ENCODE measurements at regions not wholly inside any gene's neighbourhood (a gene's known extent, or its start where the extent isn't known, plus 50 kb on each side); places are given as distances from the start of the nearest gene placed in this dataset.

DNA sequence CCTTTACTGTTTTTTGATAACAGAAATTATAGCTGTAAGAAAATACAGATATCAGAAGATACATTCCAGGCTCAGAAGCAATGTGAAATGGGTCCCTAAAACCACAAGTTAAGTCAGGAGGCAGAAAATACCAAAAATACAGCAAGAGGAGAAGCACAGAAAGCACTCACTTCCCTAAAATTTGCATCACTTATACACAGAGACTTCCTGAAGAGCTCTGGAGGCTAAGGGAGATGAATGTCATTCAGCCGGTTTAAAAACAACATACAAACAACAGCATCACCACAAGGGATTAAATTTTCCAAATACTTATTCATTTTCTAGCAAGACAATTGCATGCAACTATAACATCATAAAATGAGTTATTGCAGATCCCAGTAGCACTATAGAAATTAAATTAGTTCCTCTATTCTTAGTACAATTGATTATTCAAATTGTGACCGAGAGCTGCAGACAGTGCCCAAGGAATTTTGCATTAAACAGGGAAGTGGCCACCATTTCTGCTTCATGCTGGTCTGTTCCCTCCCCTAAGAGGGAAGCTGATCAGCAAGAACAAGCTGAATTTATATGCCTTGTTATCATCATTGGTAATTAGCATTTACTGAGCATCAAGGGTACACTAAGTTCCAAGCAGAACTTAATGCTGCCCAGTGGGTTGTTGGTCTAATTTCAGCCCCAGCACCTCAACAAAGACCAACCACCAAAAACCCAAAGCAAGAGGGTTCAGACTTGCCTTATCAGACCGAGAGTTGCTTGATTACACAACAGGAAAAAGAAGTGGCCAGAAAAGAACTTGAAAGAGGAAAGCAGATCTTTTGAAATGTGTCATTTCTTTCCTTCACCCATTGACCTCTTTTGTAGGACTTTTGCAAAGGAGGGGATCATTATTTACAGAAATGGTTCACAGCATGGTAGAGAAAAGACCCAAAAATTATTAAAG, 140.7 kb downstream of the KCTD12 start:
- peak; percentile 11 for DNase-seq

DNA sequence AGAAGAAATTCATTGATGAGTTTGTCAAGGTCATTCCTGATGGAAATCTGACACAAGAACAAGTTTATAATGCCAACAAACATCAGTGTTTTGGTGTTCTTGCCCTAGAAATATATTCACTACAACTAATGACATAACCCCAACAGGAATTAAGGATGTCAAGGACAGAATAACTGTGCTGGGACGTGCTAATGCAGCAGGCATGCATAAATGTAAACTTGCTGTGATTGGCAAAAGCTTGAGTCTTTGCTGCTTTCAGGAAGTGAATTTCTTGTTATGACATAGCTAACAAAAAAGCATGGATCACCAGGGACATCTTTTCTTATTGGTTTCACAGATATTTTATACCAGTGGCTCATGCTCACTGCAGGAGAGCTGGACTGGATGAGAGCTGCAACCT, 144.6 kb downstream of the KCTD12 start:
- DNase-seq, result no peak

DNA sequence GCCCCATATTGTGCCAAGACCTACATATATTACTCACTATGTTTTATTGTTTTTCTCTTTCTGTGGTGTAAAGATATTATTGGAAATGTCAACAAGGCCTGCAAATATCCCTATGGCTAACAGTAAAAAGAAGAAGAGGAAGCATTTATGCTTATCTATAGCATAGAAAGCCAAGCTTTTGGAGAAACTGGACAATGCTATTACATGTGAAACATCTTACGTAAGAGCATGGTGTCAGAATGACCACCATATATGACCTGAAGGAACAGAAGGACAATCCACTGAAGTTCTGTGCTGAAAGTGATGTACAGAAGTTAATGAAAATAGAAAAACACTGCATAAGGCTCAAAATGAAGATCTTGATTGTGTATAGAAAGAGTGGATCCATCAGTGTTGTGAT, 145.2 kb downstream of the KCTD12 start:
- DNase-seq, result no peak

DNA sequence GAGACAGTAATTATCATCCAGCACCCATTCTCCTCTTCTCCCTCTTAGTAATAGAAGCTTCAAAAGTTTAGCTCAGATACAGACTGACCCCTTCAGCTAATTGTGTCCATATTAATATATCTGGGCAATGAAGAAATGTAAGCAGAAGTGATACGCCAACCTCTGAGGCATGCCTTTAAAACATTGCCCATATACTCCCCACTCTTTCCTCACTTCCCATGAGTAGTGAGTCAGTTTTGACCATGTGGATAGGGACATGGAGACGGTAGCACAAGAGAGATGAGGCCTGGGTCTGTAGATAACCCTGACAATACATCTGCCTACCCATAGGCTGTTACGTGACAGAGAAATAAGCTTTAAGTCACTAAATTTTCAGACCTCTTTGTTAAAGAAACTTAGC, 147.6 kb downstream of the KCTD12 start:
- DNase-seq, result no peak

DNA sequence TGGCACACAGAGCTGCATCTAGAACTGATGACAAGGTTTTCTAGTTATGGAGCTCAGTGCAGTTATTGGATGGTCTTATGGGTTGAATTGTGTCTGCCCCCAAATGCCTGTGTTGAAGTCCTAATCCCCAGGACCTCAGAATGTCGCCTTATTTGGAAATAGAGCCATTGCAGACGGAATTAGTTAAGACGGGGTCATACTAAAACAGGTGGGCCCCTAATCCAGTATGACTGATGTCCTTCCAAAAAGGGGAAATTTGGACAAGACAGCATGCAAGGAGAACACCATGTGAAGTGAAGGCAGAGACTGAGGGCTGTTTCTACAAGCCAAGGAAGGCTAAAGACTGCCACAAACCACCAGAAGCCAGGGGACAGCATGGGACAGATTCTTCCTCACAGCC, 148.7 kb downstream of the KCTD12 start:
- no peak for DNase-seq

DNA sequence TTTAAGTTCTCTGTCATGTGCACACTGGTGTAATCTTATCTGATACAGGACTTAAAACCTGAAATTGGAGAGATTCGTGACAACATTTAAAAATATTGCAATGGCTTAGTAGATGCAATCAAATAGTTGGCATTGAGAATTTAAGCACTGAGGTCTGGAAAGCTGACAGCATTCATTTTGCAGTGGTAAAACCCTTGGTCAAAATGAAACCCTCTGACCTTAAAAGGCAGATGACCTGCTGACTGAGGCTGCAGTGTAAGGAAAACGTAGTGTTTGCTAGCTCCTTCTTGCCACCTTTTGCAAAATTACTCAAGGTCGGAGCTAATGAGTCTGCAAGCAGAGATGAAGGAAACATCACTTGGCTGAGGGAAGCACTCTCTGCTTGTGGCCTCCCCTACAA, 150.6 kb downstream of the KCTD12 start:
- DNase-seq, result no peak

DNA sequence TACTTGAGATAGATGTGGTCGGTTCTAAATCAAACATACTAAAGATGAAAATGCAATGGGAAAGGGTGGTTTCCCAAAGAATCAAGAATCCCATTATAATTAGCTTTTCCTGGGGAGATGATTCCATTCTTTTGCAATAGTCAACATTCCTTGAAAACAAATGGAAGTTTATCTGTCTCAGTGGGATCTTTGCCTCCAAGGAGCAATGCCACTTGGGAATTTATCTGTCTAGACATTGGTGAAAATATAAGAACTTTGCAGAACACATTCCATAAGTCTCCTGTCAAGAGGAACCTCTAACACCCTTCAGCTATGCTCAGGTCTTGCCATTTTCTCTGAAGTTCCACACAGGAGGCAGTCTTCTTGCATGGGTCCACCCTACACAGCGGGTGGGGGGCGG, 152.5 kb downstream of the KCTD12 start:
- no peak for DNase-seq

DNA sequence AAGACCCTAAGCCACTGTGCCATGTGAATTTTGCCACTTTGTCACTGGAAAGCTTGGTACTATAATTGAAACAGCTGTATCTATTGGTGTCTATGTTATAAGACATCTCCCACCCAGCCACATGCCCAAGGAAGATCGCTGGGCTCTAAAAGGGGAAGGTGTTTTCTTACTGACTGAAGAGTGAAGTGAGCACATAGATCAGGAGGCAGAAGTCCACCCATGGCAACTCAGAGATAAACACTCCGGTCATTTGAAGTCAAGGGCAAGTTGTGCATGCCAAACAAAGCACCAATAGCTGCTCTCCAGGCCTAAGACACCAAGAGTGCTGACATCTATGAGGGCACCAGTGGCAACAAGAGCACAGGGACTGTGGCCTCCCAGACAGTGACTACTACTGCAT, 153.8 kb downstream of the KCTD12 start:
- DNase-seq, result no peak

DNA sequence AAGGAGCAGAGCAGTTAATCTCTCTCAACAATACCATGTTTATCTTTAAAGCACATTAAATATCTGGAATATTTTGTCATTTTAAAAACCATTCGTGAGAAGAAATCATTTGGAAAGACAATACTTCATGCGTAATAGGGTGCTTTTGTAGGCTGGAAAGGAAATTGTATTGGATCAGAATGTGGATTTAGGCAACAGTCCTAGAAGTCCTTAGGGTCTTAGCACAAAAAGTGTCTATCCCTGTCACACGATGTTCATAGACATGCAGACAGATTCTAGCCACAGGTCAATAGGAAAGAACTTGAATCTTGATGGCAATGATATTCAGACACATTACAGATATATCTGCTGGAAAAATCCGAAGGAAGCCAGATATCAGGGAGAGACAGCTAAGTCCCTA, 156.0 kb downstream of the KCTD12 start:
- DNase-seq, result no peak

DNA sequence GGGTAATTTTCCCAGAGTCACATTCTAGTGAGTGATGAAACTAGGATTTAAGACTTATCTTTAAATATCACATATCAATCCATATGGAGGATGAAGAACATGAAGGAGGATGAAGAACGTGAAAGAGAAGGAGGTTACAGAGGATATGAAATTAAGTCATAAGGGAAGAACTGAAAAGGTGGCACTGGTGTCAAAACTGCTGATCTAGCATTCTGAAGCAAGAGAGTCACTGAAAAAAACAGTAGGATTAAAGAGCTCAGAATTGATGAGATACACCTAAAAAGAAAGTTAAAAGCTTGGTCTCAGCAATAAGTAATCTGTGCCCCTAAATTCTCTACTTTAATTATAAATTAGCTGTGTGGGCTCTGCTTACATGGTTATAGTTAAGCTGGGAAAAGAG, 156.5 kb downstream of the KCTD12 start:
- no peak for DNase-seq

DNA sequence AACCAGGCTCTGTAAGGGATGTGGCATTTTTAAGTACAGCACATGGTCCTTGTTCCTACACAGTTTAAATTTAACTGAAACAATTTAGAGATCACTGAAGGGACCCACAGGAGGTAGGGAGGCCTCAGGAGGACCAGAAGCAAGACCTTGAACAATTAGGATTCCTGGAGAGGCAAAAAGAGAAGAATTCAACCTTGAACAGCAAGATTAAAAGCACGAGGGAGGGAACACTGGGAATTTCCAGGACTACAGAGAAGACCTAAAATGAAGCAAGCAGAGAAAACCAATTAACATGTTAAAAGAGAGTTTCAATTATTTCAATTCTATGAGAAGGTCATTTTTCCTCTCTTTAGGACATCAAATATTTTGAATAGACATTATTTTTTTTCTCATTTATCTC, 160.3 kb downstream of the KCTD12 start:
- DNase-seq, result no peak

DNA sequence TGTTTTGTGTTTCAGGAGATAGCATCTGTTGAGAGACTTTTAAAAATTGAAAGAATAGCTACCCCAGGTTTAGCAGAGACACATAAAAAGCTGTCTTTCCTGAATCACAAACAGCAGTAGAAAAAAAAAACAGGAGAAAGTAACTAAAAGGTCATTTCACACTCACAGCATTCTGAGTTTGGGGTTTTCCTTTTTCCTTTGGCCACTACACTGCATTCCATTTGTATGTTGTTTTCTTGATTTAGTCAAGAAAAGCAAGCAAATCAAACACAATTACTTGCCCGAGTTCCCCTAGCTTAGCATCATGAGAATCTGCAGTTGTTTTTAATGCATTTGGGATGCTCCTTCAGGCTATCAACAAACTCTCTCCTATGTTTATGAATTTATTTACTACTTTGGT, 161.0 kb downstream of the KCTD12 start:
- DNase-seq, result no peak

DNA sequence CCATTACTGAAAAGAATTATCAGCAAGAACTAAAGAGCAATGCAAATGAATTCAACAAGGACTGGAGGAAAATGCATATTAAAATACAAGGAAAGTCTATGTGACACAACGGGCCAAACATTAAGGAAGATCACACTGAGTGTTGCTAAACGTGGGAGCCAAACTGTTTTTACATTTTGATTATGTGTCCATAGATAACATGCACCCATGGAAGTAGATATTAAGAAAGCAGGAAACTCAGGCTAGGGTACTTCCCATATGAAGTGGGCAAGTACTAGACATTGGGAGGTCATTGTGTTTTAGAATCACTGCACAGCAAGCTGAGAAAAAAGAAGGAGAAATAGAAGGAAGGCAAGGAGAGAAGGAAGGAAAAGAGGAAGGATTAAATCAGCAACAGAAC, 161.8 kb downstream of the KCTD12 start:
- DNase-seq, result no peak

DNA sequence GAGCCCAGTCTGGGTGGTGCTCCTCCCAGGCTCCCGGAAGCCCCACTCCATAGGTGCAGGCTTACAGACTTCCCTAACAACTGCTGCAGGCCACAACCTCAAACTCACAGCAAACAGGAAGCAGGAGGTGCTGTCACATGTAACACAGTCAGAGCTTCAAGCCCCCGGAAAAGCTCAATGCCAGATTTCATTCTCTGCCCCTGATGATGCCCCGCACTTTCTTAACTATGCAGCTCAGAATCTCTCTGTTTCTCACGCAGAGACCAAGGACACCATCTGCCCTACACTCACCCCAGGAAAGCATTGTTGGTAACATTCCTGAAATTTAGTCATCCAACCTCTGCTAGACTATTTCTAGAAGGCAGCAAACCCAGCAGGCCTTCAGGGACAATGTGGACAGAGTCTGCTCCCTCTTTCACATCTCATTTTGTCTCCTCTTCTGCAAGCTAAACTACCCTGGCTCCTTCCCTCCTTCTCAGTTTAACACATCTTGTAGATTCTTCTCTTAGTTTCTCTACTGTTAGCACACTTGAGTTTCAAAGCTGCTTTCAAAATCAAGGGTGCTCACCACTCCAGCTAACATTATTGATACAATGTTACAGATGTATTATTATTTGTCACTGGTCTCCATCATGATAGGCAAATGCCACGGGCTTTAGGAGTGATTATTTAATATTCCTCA, 162.5 kb downstream of the KCTD12 start:
- DNase-seq, result no peak

DNA sequence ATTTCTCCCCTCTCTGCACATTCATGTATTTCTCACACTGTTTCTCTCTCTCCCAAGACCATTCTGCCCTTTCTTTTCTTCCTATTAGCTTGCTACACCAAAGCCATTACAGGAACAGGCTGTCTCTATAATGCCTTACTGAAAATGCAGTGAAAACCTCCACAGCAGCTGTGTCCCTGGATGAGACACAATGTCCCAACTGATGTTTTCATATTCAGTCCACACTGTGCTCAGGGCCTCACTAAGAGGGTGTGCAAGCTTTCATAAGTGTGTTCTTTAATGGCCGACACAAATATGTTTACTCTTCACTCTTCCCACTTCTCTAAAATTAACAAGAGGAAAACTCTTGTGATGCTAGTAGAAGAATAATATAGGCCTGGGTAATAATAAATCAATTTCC, 163.4 kb downstream of the KCTD12 start:
- DNase-seq, result no peak

DNA sequence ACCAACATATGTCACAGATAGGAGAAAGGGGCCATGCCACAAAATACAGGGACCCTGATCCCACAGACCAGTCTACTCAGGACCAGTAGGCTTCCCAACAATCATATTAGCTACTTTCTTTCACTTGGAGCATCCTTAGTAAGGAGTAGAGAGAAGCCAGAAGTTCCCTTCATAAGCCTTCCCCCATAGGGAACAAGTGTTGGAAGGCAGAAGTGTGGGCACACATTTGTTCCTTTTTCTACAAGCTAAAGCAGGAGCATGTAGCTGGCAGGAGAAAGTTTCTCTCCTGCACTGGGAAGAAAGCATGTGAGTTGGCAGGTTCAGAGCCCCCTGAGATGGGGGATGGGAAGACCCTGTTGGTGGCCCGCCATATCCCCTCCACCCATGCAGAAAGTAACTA, 165.4 kb downstream of the KCTD12 start:
- DNase-seq, result no peak

DNA sequence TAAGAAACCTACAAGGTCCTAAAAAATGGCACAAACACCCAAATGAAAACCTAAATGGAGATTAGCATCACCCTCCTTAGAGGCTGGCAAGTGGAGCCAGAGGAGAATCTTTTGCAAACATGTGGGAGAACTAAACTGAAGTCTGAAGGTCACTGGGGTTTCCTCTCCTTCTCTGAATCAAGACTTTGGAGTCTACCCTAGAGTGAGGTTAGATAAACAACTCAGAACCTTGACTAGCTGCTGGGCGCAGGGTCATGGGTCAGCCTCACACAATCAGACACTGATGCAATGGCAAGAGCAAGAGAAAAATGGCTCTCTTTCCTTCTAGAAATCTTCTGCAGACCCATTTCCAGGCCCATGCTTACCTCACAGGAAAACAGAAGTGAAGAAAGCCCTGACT, 165.8 kb downstream of the KCTD12 start:
- DNase-seq, result no peak

DNA sequence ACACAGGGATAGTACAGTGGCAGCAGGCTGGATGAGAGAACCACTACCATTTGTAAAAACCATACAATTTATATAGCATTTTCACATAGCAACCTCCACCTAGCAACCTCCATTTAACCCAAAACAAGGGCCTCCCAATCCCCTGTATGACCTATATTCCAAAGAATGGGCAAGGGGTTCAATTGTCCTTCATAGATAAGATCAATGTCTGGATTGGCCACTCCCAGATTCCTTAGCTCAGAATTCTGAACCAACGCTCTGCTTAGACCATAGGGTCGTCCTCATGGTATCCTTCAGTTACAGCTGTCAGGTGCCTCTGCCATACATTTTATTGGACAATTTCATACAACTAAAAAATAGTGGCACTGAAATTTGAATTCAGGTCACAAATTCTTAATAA, 166.2 kb downstream of the KCTD12 start:
- DNase-seq, result no peak

DNA sequence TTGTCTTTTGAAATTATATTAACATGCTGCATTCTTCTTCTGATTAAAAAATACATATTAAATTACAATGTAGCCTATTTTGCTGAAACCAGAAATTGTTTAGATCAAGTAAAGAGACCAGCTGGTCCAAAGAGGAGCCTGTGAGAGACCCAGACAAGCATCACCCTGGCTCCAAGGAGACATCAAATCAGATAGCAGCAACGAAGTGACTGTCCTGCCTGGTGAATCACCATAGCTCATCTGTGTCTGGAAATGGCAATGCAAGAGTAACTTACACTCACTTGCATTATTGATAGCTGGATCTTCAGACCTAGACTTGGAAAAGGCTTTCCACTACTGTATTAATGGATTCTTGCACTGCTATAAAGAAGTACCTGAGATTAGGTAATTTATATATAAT, 169.1 kb downstream of the KCTD12 start:
- no peak for DNase-seq

DNA sequence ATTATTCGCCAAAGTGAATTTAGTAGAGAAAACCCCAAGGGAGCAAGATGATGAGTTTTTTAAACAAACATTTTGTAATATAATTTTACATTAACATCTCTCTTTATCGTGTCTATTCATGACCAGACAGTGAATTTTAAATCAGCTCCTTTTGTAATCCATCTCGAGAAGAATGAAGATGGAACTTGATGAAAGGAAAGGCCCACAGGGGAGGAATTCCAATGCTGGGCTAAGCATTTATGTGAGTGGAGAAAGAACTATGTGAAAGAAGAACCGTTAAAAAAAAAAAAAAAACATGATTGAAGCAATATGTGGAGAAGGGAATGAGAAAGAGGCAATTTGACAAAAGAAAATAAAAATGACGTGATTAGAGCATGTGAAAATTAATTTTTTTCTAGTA, 170.6 kb downstream of the KCTD12 start:
- DNase-seq, result no peak

DNA sequence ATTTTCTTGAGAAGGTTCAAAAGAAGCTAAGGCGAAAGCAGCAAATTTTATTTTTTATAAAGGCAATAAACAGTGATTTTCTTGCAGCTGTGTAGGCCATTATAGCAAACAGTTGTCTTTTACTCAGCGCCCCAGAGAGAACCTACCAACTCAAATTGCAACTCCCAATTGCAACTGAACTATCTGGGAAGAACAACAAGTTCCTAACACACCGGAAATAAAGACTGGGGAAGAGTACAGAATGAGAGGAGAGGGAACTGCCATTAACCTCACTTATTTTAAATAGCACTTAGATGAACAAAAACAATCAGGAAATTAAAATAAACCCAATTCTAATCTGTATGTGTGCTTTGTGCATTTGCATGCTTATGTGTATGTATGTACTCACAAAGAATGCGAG, 171.1 kb downstream of the KCTD12 start:
- no peak for DNase-seq

DNA sequence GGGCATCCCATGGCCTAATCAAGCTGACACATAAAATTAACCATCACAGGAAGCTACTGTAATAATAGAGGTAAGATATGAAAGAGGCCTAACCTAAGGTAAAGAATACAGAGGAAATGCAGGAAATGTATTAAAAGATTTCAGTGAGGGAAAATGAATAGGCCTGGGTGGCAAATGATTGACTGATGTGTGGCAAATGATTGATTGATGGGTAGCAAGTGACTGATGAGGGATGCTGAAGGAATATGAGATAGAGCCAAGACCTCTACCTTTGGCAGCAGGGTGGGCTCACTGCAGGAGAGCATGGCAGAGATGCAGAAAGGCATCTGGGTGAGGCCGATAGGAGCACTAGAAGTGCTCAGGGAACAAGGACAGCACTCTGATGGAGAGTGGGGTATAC, 172.9 kb downstream of the KCTD12 start:
- no peak for DNase-seq

DNA sequence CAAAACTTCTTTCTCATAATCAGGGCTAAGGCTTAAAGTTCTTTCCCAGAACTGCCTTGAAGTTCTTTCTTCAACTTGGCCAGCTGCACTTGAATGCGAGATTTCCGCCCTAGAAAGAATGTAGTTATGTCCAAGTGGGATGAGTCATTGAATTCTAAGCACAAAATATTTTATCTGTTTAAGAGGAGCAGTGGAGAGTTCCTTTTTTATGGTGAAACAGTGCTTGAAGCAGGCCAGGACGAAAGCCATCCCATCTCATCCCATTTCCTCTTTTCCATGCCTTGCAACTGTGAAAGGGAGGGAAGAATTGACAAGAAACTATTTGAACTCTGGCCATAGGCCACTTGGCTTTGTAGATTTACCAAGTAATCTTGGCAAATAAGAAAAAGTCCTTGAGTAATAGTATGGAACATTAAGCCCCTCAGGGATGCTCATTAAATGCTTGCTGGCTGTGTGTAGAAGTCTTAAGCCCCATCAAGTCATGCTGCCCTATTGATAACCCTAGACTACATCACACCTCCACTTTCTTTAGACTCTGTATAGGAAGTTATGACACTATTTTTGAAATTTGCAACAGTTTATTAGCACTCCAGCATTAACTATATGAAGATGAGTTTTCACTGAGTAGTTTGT, 174.5 kb downstream of the KCTD12 start:
- no peak for DNase-seq

DNA sequence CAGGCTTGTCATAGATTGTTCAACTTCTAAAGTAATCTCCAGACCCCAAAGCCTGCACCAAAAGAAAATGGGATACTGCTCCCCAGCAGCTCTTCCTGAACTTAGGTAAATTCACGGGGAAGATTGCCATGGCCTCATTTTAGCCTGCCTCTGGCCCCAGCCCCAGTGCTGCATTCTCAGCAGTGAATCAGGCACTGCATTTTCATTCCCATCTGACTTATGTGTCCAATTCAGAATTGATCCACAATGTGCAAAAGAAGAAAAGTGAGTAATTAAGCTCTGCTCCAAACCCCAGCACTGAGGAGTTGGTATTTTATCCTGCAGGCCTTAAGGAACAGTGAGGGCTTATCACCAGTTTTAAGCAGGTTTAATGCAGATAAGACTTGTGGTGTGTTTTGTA, 176.4 kb downstream of the KCTD12 start:
- DNase-seq, result no peak

Measured in NCI-H1694 treated with DMSO at 0.1 percent for 48 hours (cell line).